H1 (cell line): ENCODE measurements at regions not wholly inside any gene's neighbourhood (a gene's known extent, or its start where the extent isn't known, plus 50 kb on each side); places are given as distances from the start of the nearest gene placed in this dataset.
A peak's percentile ranks its signal among the peaks of the same experiment; 100 is the strongest.

Source experiments
- CTCF ChIA-PET: fragments of 300-600 bp; sonication (Branson Sonifier 250); formaldehyde crosslinking; loops from one replicate; lab custom pipeline; 2021; ENCODE audit not compliant: partially characterized antibody; lab: Charles Lee
- POLR2A ChIA-PET: fragments of 300-600 bp; sonication (Branson Sonifier 250); formaldehyde crosslinking; loops from one replicate; lab custom pipeline; 2021; ENCODE audit warnings: inconsistent platforms; ENCODE audit not compliant: partially characterized antibody; lab: Charles Lee
- DNase-seq, 2 experiments: peaks; one replicate each; pipeline versions ENCODE4 v3.0.0 to v3.0.0-alpha.2; 2010 to 2022; ENCODE audit warnings: low spot score in 2 of 2, low read depth in 1 of 2, mixed read lengths in 1 of 2
- FAIRE-seq: peaks from 2 replicates; lab custom pipeline; 2011; peaks lifted over from hg19 to GRCh38; lab: Jason Lieb, UNC
- H2AFZ ChIP-seq: 2 replicates; pipeline ENCODE4 v1.8.1; 2012; ENCODE audit warnings: low read length, inconsistent platforms
- H2AK5ac ChIP-seq: 2 replicates; pipeline ENCODE4 v1.6.1; 2013; ENCODE audit warnings: low read depth, low read length
- H2BK120ac ChIP-seq: replicated peaks from 2 replicates; pipeline ENCODE3; 2013; ENCODE audit warnings: low read depth, low read length, inconsistent platforms
- H2BK12ac ChIP-seq: 2 replicates; pipeline ENCODE4 v1.6.1; 2013; ENCODE audit warnings: low read depth, low read length
- H2BK15ac ChIP-seq: 2 replicates; pipeline ENCODE4 v1.6.1; 2013; ENCODE audit warnings: low read length
- H2BK20ac ChIP-seq: 2 replicates; pipeline ENCODE4 v1.6.1; 2013; ENCODE audit warnings: low read length
- H2BK5ac ChIP-seq: 2 replicates; pipeline ENCODE4 v1.6.1; 2013; ENCODE audit warnings: low read depth, low read length
- H3K14ac ChIP-seq: 2 replicates; pipeline ENCODE4 v1.6.1; 2013; ENCODE audit warnings: inconsistent platforms; ENCODE audit not compliant: insufficient read length
- H3K18ac ChIP-seq: 2 replicates; pipeline ENCODE4 v1.6.1; 2013; ENCODE audit warnings: low read length; ENCODE audit errors: extremely low read depth
- H3K23ac ChIP-seq: 2 replicates; pipeline ENCODE4 v1.6.1; 2013; ENCODE audit warnings: inconsistent platforms; ENCODE audit not compliant: insufficient read length
- H3K23me2 ChIP-seq: 2 replicates; pipeline ENCODE4 v1.6.1; 2013; ENCODE audit warnings: low read depth, low read length
- H3K27ac ChIP-seq: 2 replicates; pipeline ENCODE4 v1.6.1; 2011; ENCODE audit warnings: low read depth, low read length, inconsistent platforms
- H3K27me3 ChIP-seq, 4 experiments: replicated peaks in 1 of 4; 1 replicate in 1 of 4; 2 replicates in 3 of 4; pipeline versions ENCODE4 v1.6.1 to v1.8.1; 2011 to 2013; ENCODE audit warnings: low read length in 3 of 4, mild to moderate bottlenecking in 3 of 4, inconsistent platforms in 2 of 4, mixed read lengths in 2 of 4, moderate library complexity in 1 of 4; ENCODE audit not compliant: control insufficient read depth in 3 of 4, insufficient read depth in 3 of 4; ENCODE audit errors: extremely low read depth in 1 of 4
- H3K36me3 ChIP-seq, 4 experiments: 2 replicates each; pipeline versions ENCODE4 v1.6.1 to v1.8.1; 2011 to 2013; ENCODE audit warnings: mild to moderate bottlenecking in 4 of 4, low read length in 3 of 4, moderate library complexity in 2 of 4, control low read depth in 1 of 4, inconsistent platforms in 1 of 4; ENCODE audit not compliant: insufficient read depth in 4 of 4, control insufficient read depth in 2 of 4
- H3K4ac ChIP-seq: replicated peaks from 2 replicates; pipeline ENCODE3; 2013; ENCODE audit warnings: low read length, low read depth, mixed read lengths, inconsistent platforms; ENCODE audit not compliant: insufficient read length
- H3K4me1 ChIP-seq, 4 experiments: replicated peaks in 1 of 4; 1 replicate in 1 of 4; 2 replicates in 3 of 4; pipeline versions ENCODE4 v1.6.1 to v1.8.1; 2011 to 2013; ENCODE audit warnings: low read length in 3 of 4, inconsistent platforms in 2 of 4, mixed read lengths in 1 of 4; ENCODE audit not compliant: insufficient read depth in 4 of 4, control insufficient read depth in 3 of 4
- H3K4me2 ChIP-seq, 2 experiments: 2 replicates each; pipeline versions ENCODE4 v1.6.1 to v1.8.1; 2011 to 2013; ENCODE audit warnings: low read depth in 2 of 2, low read length in 2 of 2, control low read depth in 1 of 2, inconsistent platforms in 1 of 2, mild to moderate bottlenecking in 1 of 2; ENCODE audit not compliant: insufficient read depth in 1 of 2
- H3K4me3 ChIP-seq, 4 experiments: fragments of 200-600, 300-600 bp in 1 of 4; sonication (generic), shearing (Covaris generic), sonication (Bioruptor Twin) in 1 of 4; 2 replicates each; pipeline versions ENCODE4 v1.5.1 to v1.8.1; 2011 to 2016; ENCODE audit warnings: low read length in 4 of 4, low read depth in 3 of 4, control low read depth in 2 of 4, inconsistent platforms in 2 of 4, mild to moderate bottlenecking in 2 of 4, mixed read lengths in 1 of 4, moderate library complexity in 1 of 4; ENCODE audit not compliant: insufficient read depth in 2 of 4; ENCODE audit errors: extremely low read depth in 1 of 4
- H3K56ac ChIP-seq: replicated peaks from 2 replicates; pipeline ENCODE3; 2013; ENCODE audit warnings: low read depth, mild to moderate bottlenecking, mixed read lengths, low read length, inconsistent platforms; ENCODE audit not compliant: insufficient read length
- H3K79me1 ChIP-seq: 2 replicates; pipeline ENCODE4 v1.6.1; 2013; ENCODE audit warnings: low read depth, low read length, control low read depth
- H3K79me2 ChIP-seq, 2 experiments: 2 replicates each; pipeline versions ENCODE4 v1.6.1 to v1.8.1; 2012 to 2013; ENCODE audit warnings: low read length in 2 of 2, mild to moderate bottlenecking in 2 of 2, inconsistent platforms in 1 of 2; ENCODE audit not compliant: insufficient read depth in 2 of 2, control insufficient read depth in 1 of 2
- H3K9ac ChIP-seq, 4 experiments: replicated peaks in 1 of 4; 1 replicate in 1 of 4; 2 replicates in 3 of 4; pipeline versions ENCODE4 v1.6.1 to v1.8.1; 2011 to 2013; ENCODE audit warnings: low read depth in 3 of 4, low read length in 3 of 4, control low read depth in 2 of 4, mild to moderate bottlenecking in 2 of 4, moderate library complexity in 2 of 4, inconsistent platforms in 1 of 4; ENCODE audit errors: extremely low read depth in 1 of 4
- H3K9me3 ChIP-seq, 2 experiments: 2 replicates each; pipeline versions ENCODE4 v1.6.1 to v1.8.1; 2012 to 2013; ENCODE audit warnings: mild to moderate bottlenecking in 2 of 2, moderate library complexity in 2 of 2, control low read depth in 1 of 2, inconsistent platforms in 1 of 2, low read depth in 1 of 2, low read length in 1 of 2, mixed read lengths in 1 of 2; ENCODE audit not compliant: insufficient read depth in 2 of 2
- H4K20me1 ChIP-seq, 2 experiments: replicated peaks in 1 of 2; 2 replicates each; pipeline versions ENCODE3 to v1.8.1; 2011 to 2013; ENCODE audit warnings: inconsistent platforms in 2 of 2, low read length in 2 of 2, mild to moderate bottlenecking in 1 of 2; ENCODE audit not compliant: insufficient read depth in 2 of 2, control insufficient read depth in 1 of 2
- H4K5ac ChIP-seq: 2 replicates; pipeline ENCODE4 v1.6.1; 2013; ENCODE audit warnings: low read length, low read depth, mixed read lengths, inconsistent platforms; ENCODE audit not compliant: insufficient read length
- H4K8ac ChIP-seq: 2 replicates; pipeline ENCODE4 v1.8.0; 2013; ENCODE audit warnings: mild to moderate bottlenecking, moderate library complexity, low read length, inconsistent platforms; ENCODE audit not compliant: insufficient read depth; ENCODE audit errors: extremely low read depth
- H4K91ac ChIP-seq: replicated peaks from 2 replicates; pipeline ENCODE3; 2013; ENCODE audit warnings: low read length, mixed read lengths, inconsistent platforms; ENCODE audit not compliant: insufficient read length
- BCL11A ChIP-seq, 2 experiments: IDR thresholded peaks; one replicate each; pipeline ENCODE4 v1.6.1; 2011; ENCODE audit warnings: low read depth in 2 of 2, low read length in 2 of 2, mild to moderate bottlenecking in 2 of 2
- KDM1A ChIP-seq: fragments of 200-600, 300-600 bp; sonication (generic); IDR thresholded peaks from 2 replicates; pipeline ENCODE4 v1.7.1; 2016; ENCODE audit warnings: mild to moderate bottlenecking, low read length, borderline replicate concordance
- MAFK ChIP-seq: IDR thresholded peaks from 2 replicates; pipeline ENCODE4 v1.6.1; 2012; ENCODE audit warnings: low read depth, mild to moderate bottlenecking, improper control_type of control experiment, low read length
- SRF ChIP-seq: IDR thresholded peaks from 2 replicates; pipeline ENCODE4 v1.6.1; 2011; ENCODE audit warnings: mild to moderate bottlenecking, low read depth, low read length, moderate library complexity
- WGBS, 2 experiments: shearing (Covaris generic) in 1 of 2; methylation state at CpG; one replicate each; pipeline versions ENCODE4 v1.1.6 to v1.1.7; 2013 to 2015; ENCODE audit warnings: low lambda C conversion rate in 2 of 2, mixed read lengths in 2 of 2, inconsistent platforms in 1 of 2, low coverage in 1 of 2, missing lambda C conversion rate in 1 of 2; ENCODE audit not compliant: insufficient replicate concordance in 2 of 2, insufficient coverage in 1 of 2, insufficient read length in 1 of 2; ENCODE audit errors: extremely low coverage in 1 of 2, missing lambda C conversion rate in 1 of 2; 5-methylcytosine and 5-hydroxymethylcytosine counted together

GRCh38 chr1:30099587-30100523 is 623.5 kb downstream of the MATN1 start:
- Histone ChIP-seq H3K4me1 (peaks cover 0 to 3% (median 0%) of the 10 kb centered on the region in 4 experiments; a peak in 1 of 7 replicates), H3K79me2 (no peaks in the 10 kb centered on the region), H3K23ac (no peak overlapping the region), H2AK5ac (no peak overlapping the region), H3K23me2 (no peaks in the 10 kb centered on the region), H3K4me2 (no peak overlapping the region), H3K18ac (no peak overlapping the region), H3K9me3 (no peaks in the 10 kb centered on the region), H2AFZ (no peak overlapping the region), H4K5ac (no peak overlapping the region), H3K36me3 (no peaks in the 10 kb centered on the region), H3K56ac (no peak overlapping the region), H2BK15ac (0 out of 2 replicates have a peak overlapping the region, but pooled peaks have one; percentile 3), H2BK120ac (no peak overlapping the region), H2BK12ac (no peak overlapping the region), H3K14ac (no peak overlapping the region), H3K9ac (no peak overlapping the region), H4K91ac (no peak overlapping the region), H3K79me1 (no peaks in the 10 kb centered on the region), H3K4me3 (no peak overlapping the region), H3K4ac (no peak overlapping the region), H3K27me3 (no peaks in the 10 kb centered on the region)
- 82% methylated on average over 23 of the region's 24 CpGs; no CpG with 5 or more reads in 1 of the 2 experiments for WGBS, 2 experiments
- CTCF ChIA-PET: interaction anchor here (0.6 to 1.6 kb wide), 7 partner anchors 10 to 398 kb away, joined by 3 to 6 read pairs (median 3); no protein-coding TSS in a partner anchor
- DNase-seq: no peak
- POLR2A ChIA-PET: no interaction called here
- TF ChIP-seq KDM1A (peak; percentile 88; the same call in 1 of the 2 replicates), BCL11A (IDR thresholded peaks at IDR 0.05; ENCODE audit: low read depth in 2 of 2, low read length in 2 of 2) (no peak), SRF (no peak), MAFK (no peak)
- TF ChIP-seq, all 59 proteins: peak for 1
- FAIRE-seq: no peak
- Histone ChIP-seq H2BK5ac (no peak overlapping the region), H3K27ac (no peak overlapping the region), H4K20me1 (no peaks in the 10 kb centered on the region), H4K8ac (no peak overlapping the region; the same call in 1 of the 2 replicates), H2BK20ac (no peak overlapping the region)
